Activated CD4-positive, alpha-beta T cell treated with anti-CD3 and anti-CD28 coated beads, Interleukin-2, amount 10 ng/mL, durations not matched to agents 7 days and 5 days (primary cell): ENCODE measurements at regions not wholly inside any gene's neighbourhood (a gene's known extent, or its start where the extent isn't known, plus 50 kb on each side); places are given as distances from the start of the nearest gene placed in this dataset.

Source experiments
- CTCF ChIA-PET: fragments of 350-600 bp; sonication (Branson Sonifier 250); formaldehyde crosslinking; loops from one replicate; lab custom pipeline; 2021; ENCODE audit warnings: antibody characterized with exemption; lab: Charles Lee
- POLR2A ChIA-PET: fragments of 350-600 bp; sonication (Branson Sonifier 250); formaldehyde crosslinking; loops from one replicate; lab custom pipeline; 2021; ENCODE audit warnings: antibody characterized with exemption; lab: Charles Lee
- DNase-seq: peaks from one replicate; pipeline ENCODE4 v3.0.0-alpha.2; 2020
- H3K27ac Mint-ChIP-seq: one replicate; pipeline ENCODE4 v1.8.0; 2021; ENCODE audit warnings: mild to moderate bottlenecking, moderate library complexity, mixed read lengths
- H3K27me3 Mint-ChIP-seq: one replicate; pipeline ENCODE4 v1.8.0; 2021; ENCODE audit warnings: mixed read lengths
- H3K36me3 Mint-ChIP-seq: one replicate; pipeline ENCODE4 v1.8.0; 2021; ENCODE audit warnings: low read depth, mixed read lengths
- H3K4me1 Mint-ChIP-seq: one replicate; pipeline ENCODE4 v1.8.0; 2021; ENCODE audit warnings: mixed read lengths
- H3K4me3 Mint-ChIP-seq: one replicate; pipeline ENCODE4 v1.8.0; 2021; ENCODE audit warnings: mild to moderate bottlenecking, moderate library complexity, mixed read lengths
- H3K9me3 Mint-ChIP-seq: one replicate; pipeline ENCODE4 v1.8.0; 2021; ENCODE audit warnings: mixed read lengths

- Mint-ChIP-seq H3K9me3 (no peaks in the 10 kb centered on the region), H3K4me3 (no peak overlapping the region), H3K27me3 (no peaks in the 10 kb centered on the region), H3K4me1 (no peaks in the 10 kb centered on the region), H3K27ac (no peak overlapping the region), H3K36me3 (no peaks in the 10 kb centered on the region)
- ChIA-PET CTCF (no interaction called here), POLR2A (no interaction called here)
- DNase-seq, result no peak
Measured at GRCh38 chr9:87323928-87324327, 173.7 kb upstream of the DAPK1 start.

- Mint-ChIP-seq H3K27me3 (no peaks in the 10 kb centered on the region), H3K36me3 (no peaks in the 10 kb centered on the region), H3K9me3 (no peaks in the 10 kb centered on the region), H3K4me1 (no peaks in the 10 kb centered on the region), H3K4me3 (no peak overlapping the region), H3K27ac (no peak overlapping the region)
- DNase-seq, result peak; percentile 16
- POLR2A ChIA-PET, result no interaction called here
- CTCF ChIA-PET, result interaction anchor here (1.1 kb wide), 1 partner anchor 838 kb away, joined by 3 read pairs; no protein-coding TSS in a partner anchor
Measured at GRCh38 chr9:87324613-87325194, 173.0 kb upstream of the DAPK1 start.

- Mint-ChIP-seq H3K9me3 (peaks cover 7% of the 10 kb centered on the region), H3K27me3 (no peaks in the 10 kb centered on the region), H3K36me3 (no peaks in the 10 kb centered on the region), H3K4me1 (no peaks in the 10 kb centered on the region), H3K27ac (no peak overlapping the region), H3K4me3 (no peak overlapping the region)
- no peak for DNase-seq
- CTCF ChIA-PET, result no interaction called here
- POLR2A ChIA-PET, result no interaction called here
Measured at GRCh38 chr9:87327575-87328125, 170.0 kb upstream of the DAPK1 start.

- Mint-ChIP-seq H3K4me1 (peaks cover 5% of the 10 kb centered on the region), H3K9me3 (peaks cover 7% of the 10 kb centered on the region), H3K27me3 (peaks cover 22% of the 10 kb centered on the region), H3K36me3 (no peaks in the 10 kb centered on the region), H3K4me3 (no peak overlapping the region), H3K27ac (no peak overlapping the region)
- POLR2A ChIA-PET, result no interaction called here
- CTCF ChIA-PET, result no interaction called here
- no peak for DNase-seq
Measured at GRCh38 chr9:87333802-87334201, 163.9 kb upstream of the DAPK1 start.

GRCh38 chr9:87334366-87334765, 163.3 kb upstream of the DAPK1 start:
- peaks cover 7% of the 10 kb centered on the region for H3K9me3 Mint-ChIP-seq
- POLR2A ChIA-PET, result no interaction called here
- no peaks in the 10 kb centered on the region for H3K36me3 Mint-ChIP-seq
- CTCF ChIA-PET, result no interaction called here
- H3K4me1 Mint-ChIP-seq, result peaks cover 5% of the 10 kb centered on the region
- peaks cover 22% of the 10 kb centered on the region for H3K27me3 Mint-ChIP-seq
- no peak overlapping the region for H3K27ac Mint-ChIP-seq
- no peak overlapping the region for H3K4me3 Mint-ChIP-seq
- DNase-seq, result no peak

GRCh38 chr9:87336407-87336806, 161.3 kb upstream of the DAPK1 start:
- H3K27me3 Mint-ChIP-seq, result peaks cover 24% of the 10 kb centered on the region
- H3K4me3 Mint-ChIP-seq, result no peak overlapping the region
- no peak for DNase-seq
- CTCF ChIA-PET, result no interaction called here
- POLR2A ChIA-PET, result no interaction called here
- no peak overlapping the region for H3K27ac Mint-ChIP-seq
- H3K4me1 Mint-ChIP-seq, result peaks cover 5% of the 10 kb centered on the region
- no peaks in the 10 kb centered on the region for H3K36me3 Mint-ChIP-seq
- H3K9me3 Mint-ChIP-seq, result peaks cover 2% of the 10 kb centered on the region

- peaks cover 5% of the 10 kb centered on the region for H3K4me1 Mint-ChIP-seq
- DNase-seq, result peak; percentile 15
- H3K27ac Mint-ChIP-seq, result no peak overlapping the region
- POLR2A ChIA-PET, result no interaction called here
- H3K4me3 Mint-ChIP-seq, result no peak overlapping the region
- no peaks in the 10 kb centered on the region for H3K9me3 Mint-ChIP-seq
- no peaks in the 10 kb centered on the region for H3K36me3 Mint-ChIP-seq
- H3K27me3 Mint-ChIP-seq, result peaks cover 24% of the 10 kb centered on the region
- CTCF ChIA-PET, result no interaction called here
Measured at GRCh38 chr9:87336914-87337333, 160.7 kb upstream of the DAPK1 start.

GRCh38 chr9:87337335-87338087, 160.2 kb upstream of the DAPK1 start:
- no peak overlapping the region for H3K27ac Mint-ChIP-seq
- H3K36me3 Mint-ChIP-seq, result no peaks in the 10 kb centered on the region
- POLR2A ChIA-PET, result no interaction called here
- H3K9me3 Mint-ChIP-seq, result no peaks in the 10 kb centered on the region
- H3K4me3 Mint-ChIP-seq, result no peak overlapping the region
- no peak for DNase-seq
- H3K4me1 Mint-ChIP-seq, result peaks cover 5% of the 10 kb centered on the region
- peaks cover 25% of the 10 kb centered on the region for H3K27me3 Mint-ChIP-seq
- CTCF ChIA-PET, result no interaction called here

GRCh38 chr9:87338088-87338989, 159.3 kb upstream of the DAPK1 start:
- Mint-ChIP-seq H3K27ac (no peak overlapping the region), H3K4me3 (no peak overlapping the region), H3K36me3 (no peaks in the 10 kb centered on the region), H3K27me3 (peaks cover 25% of the 10 kb centered on the region), H3K9me3 (no peaks in the 10 kb centered on the region), H3K4me1 (peaks cover 5% of the 10 kb centered on the region)
- DNase-seq, result no peak
- CTCF ChIA-PET, result no interaction called here
- POLR2A ChIA-PET, result no interaction called here

GRCh38 chr9:87340391-87340790, 157.3 kb upstream of the DAPK1 start:
- Mint-ChIP-seq H3K9me3 (no peaks in the 10 kb centered on the region), H3K4me1 (peaks cover 5% of the 10 kb centered on the region), H3K36me3 (no peaks in the 10 kb centered on the region), H3K27me3 (peaks cover 25% of the 10 kb centered on the region), H3K27ac (no peak overlapping the region), H3K4me3 (no peak overlapping the region)
- CTCF ChIA-PET, result no interaction called here
- POLR2A ChIA-PET, result interaction anchor here (0.5 kb wide), 1 partner anchor 1340 kb away, joined by 5 read pairs; no protein-coding TSS in a partner anchor
- no peak for DNase-seq

GRCh38 chr9:87342743-87343142, 154.9 kb upstream of the DAPK1 start:
- Mint-ChIP-seq H3K4me1 (no peaks in the 10 kb centered on the region), H3K27ac (no peak overlapping the region), H3K36me3 (no peaks in the 10 kb centered on the region), H3K27me3 (peaks cover 16% of the 10 kb centered on the region), H3K9me3 (no peaks in the 10 kb centered on the region), H3K4me3 (no peak overlapping the region)
- no peak for DNase-seq
- ChIA-PET CTCF (no interaction called here), POLR2A (no interaction called here)

GRCh38 chr9:87343816-87344430, 153.7 kb upstream of the DAPK1 start:
- Mint-ChIP-seq H3K9me3 (no peaks in the 10 kb centered on the region), H3K27me3 (peaks cover 5% of the 10 kb centered on the region), H3K4me1 (no peaks in the 10 kb centered on the region), H3K27ac (peak overlapping the region; percentile 25), H3K4me3 (no peak overlapping the region), H3K36me3 (no peaks in the 10 kb centered on the region)
- no peak for DNase-seq
- CTCF ChIA-PET, result no interaction called here
- POLR2A ChIA-PET, result no interaction called here
